ENCODE measurements at regions not wholly inside any gene's neighbourhood (a gene's known extent, or its start where the extent isn't known, plus 50 kb on each side); places are given as distances from the start of the nearest gene placed in this dataset.

DNA sequence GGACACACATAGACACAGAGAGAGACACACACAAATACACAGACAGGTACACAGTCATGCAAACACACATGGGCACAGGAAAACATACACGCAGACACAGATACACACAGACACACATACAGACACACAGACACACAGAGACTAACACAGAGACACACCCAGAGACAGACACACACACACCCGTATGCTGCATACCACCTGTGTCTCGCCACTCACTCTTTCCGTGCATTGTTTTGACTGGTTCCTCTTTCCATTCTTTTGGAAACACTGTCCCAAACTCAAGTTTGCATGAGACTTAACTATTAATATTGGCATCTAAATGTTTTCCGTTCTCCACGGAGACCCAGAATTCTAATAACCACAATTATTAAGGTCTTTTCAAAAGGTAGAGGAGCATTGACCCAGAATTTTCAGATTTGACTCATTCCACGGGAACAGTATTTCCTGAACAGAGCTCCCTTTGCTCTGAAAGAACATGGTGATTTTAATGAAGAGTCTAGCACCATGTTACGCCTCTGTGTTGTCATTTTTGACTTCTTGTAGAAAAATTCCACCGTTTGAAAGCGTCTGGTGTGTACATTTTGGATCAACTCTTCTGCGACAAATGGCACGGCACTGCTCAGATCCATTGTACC lies 141.2 kb upstream of the RNF32 start:
- POLR2A ChIA-PET (ENCODE audit: low non-redundant PET), result no interaction called here

DNA sequence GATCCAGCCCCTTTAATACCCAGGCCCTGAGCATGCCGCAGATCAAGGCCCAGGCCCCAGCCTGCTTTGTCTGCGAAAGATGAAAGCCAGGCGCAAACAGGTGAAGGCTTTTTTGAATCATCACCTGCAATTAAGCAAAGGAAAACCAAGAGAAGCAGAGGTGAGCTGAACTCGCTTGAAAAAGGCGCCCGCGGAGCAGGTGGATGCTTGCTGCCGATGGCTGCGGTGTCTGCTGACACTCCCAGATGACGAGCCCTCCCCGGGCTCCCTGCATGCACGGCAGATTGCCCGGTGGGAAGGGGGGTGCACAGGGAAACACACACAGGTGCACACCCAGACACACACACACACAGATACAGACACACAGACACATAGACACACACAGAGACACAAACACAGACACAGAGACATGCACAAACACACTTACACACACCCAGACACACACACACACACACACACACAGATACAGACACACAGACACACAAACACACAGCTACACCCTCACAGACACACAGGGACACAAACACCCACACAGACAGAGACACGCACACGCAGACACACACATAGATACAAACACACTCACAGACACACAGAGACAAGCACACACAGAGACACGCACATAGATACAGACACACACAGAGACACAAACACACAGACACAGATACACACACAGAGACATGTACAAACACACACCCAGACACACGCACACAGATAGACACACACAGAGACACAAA lies 142.6 kb upstream of the RNF32 start:
- Histone ChIP-seq H3K4me1 (ENCODE audit: insufficient read depth, low read length, poor library complexity, severe bottlenecking) (no peaks in the 10 kb centered on the region), H3K9me3 (ENCODE audit: low read depth, low read length, poor library complexity, severe bottlenecking) (no peaks in the 10 kb centered on the region), H3K4me3 (ENCODE audit: low read depth, low read length, poor library complexity, severe bottlenecking) (no peak overlapping the region), H3K27me3 (replicated peaks; ENCODE audit: insufficient read depth, low read depth, low read length, poor library complexity) (no peaks in the 10 kb centered on the region), H3K36me3 (ENCODE audit: insufficient read depth, low read length, poor library complexity, severe bottlenecking) (no peaks in the 10 kb centered on the region), H3K27ac (ENCODE audit: low read depth, low read length, poor library complexity, severe bottlenecking) (no peak overlapping the region)
- intact Hi-C loops (cut with micrococcal nuclease; ENCODE audit: unreplicated experiment), result no loop called here
- no peak for DNase-seq (ENCODE audit: low spot score)
- no TSS peak for BruUV-seq (replicated peaks)
- TF ChIP-seq EZH2 (IDR thresholded peaks at IDR 0.05; ENCODE audit: borderline replicate concordance, low read depth, low read length, poor library complexity, severe bottlenecking), result no peak
- TF ChIP-seq, protein P1, sequence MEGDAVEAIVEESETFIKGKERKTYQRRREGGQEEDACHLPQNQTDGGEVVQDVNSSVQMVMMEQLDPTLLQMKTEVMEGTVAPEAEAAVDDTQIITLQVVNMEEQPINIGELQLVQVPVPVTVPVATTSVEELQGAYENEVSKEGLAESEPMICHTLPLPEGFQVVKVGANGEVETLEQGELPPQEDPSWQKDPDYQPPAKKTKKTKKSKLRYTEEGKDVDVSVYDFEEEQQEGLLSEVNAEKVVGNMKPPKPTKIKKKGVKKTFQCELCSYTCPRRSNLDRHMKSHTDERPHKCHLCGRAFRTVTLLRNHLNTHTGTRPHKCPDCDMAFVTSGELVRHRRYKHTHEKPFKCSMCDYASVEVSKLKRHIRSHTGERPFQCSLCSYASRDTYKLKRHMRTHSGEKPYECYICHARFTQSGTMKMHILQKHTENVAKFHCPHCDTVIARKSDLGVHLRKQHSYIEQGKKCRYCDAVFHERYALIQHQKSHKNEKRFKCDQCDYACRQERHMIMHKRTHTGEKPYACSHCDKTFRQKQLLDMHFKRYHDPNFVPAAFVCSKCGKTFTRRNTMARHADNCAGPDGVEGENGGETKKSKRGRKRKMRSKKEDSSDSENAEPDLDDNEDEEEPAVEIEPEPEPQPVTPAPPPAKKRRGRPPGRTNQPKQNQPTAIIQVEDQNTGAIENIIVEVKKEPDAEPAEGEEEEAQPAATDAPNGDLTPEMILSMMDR (conservative IDR thresholded peaks at IDR 0.05; ENCODE audit: low read depth, low read length), result no peak
- ChIA-PET POLR2A (ENCODE audit: low non-redundant PET) (no interaction called here), CTCF (no interaction called here)

More for the DNA sequence above, 141.2 kb upstream of the RNF32 start:
- CTCF ChIA-PET, result no interaction called here
- H3K27ac ChIP-seq (ENCODE audit: low read depth, low read length, poor library complexity, severe bottlenecking), result no peak overlapping the region
- H3K4me1 ChIP-seq (ENCODE audit: insufficient read depth, low read length, poor library complexity, severe bottlenecking), result no peaks in the 10 kb centered on the region
- TF ChIP-seq, protein P1 (conservative IDR thresholded peaks at IDR 0.05; ENCODE audit: low read depth, low read length), result no peak
- no peak for TF ChIP-seq EZH2 (IDR thresholded peaks at IDR 0.05; ENCODE audit: borderline replicate concordance, low read depth, low read length, poor library complexity, severe bottlenecking)
- DNase-seq (ENCODE audit: low spot score), result no peak
- H3K27me3 ChIP-seq (replicated peaks; ENCODE audit: insufficient read depth, low read depth, low read length, poor library complexity), result no peaks in the 10 kb centered on the region
- BruUV-seq (replicated peaks), result no TSS peak
- intact Hi-C loops (cut with micrococcal nuclease; ENCODE audit: unreplicated experiment), result no loop called here
- no peaks in the 10 kb centered on the region for H3K9me3 ChIP-seq (ENCODE audit: low read depth, low read length, poor library complexity, severe bottlenecking)
- no peaks in the 10 kb centered on the region for H3K36me3 ChIP-seq (ENCODE audit: insufficient read depth, low read length, poor library complexity, severe bottlenecking)
- no peak overlapping the region for H3K4me3 ChIP-seq (ENCODE audit: low read depth, low read length, poor library complexity, severe bottlenecking)

DNA sequence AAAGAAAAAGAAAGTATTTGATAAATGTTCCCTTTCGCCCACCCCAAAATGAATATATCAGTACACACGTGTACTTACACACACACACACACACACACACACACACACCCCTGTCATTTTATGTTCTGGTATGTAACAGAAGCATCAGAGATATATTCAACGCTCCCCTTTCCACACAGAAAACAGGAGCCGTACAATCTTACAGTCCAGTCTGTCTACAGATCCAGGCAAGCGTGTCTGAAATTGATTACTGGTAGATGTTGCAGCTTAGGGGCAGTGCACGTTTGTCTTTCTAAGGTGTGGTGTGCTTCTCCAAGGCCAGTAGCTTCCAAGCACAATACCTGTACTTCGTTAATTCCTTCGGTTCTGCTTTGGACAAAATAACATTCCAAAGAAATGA lies 143.7 kb upstream of the RNF32 start:
- CTCF ChIA-PET, result no interaction called here
- H3K36me3 ChIP-seq (ENCODE audit: insufficient read depth, low read length, poor library complexity, severe bottlenecking), result no peaks in the 10 kb centered on the region
- no peaks in the 10 kb centered on the region for H3K4me1 ChIP-seq (ENCODE audit: insufficient read depth, low read length, poor library complexity, severe bottlenecking)
- TF ChIP-seq, protein P1 (conservative IDR thresholded peaks at IDR 0.05; ENCODE audit: low read depth, low read length), result no peak
- TF ChIP-seq EZH2 (IDR thresholded peaks at IDR 0.05; ENCODE audit: borderline replicate concordance, low read depth, low read length, poor library complexity, severe bottlenecking), result no peak
- H3K27ac ChIP-seq (ENCODE audit: low read depth, low read length, poor library complexity, severe bottlenecking), result no peak overlapping the region
- H3K9me3 ChIP-seq (ENCODE audit: low read depth, low read length, poor library complexity, severe bottlenecking), result no peaks in the 10 kb centered on the region
- BruUV-seq (replicated peaks), result no TSS peak
- no peak overlapping the region for H3K4me3 ChIP-seq (ENCODE audit: low read depth, low read length, poor library complexity, severe bottlenecking)
- intact Hi-C loops (cut with micrococcal nuclease; ENCODE audit: unreplicated experiment), result no loop called here
- DNase-seq (ENCODE audit: low spot score), result no peak
- no peaks in the 10 kb centered on the region for H3K27me3 ChIP-seq (replicated peaks; ENCODE audit: insufficient read depth, low read depth, low read length, poor library complexity)
- POLR2A ChIA-PET (ENCODE audit: low non-redundant PET), result no interaction called here
